Fibroblast of lung (primary cell): ENCODE measurements at regions not wholly inside any gene's neighbourhood (a gene's known extent, or its start where the extent isn't known, plus 50 kb on each side); places are given as distances from the start of the nearest gene placed in this dataset.

Experiments used
- DNase-seq, 2 donors: peaks; one replicate each; pipeline versions ENCODE4 v3.0.0 to v3.0.0-alpha.2; 2010; ENCODE audit warnings: low read depth in 2 of 2
- H2AFZ ChIP-seq: 2 replicates; pipeline ENCODE4 v1.5.1; 2012; ENCODE audit warnings: low read length, control low read depth, inconsistent platforms
- H3K27ac ChIP-seq: 2 replicates; pipeline ENCODE4 v1.5.1; 2011; ENCODE audit warnings: low read length, control low read depth; ENCODE audit not compliant: insufficient read depth
- H3K27me3 ChIP-seq: 2 replicates; pipeline ENCODE4 v1.5.1; 2011; ENCODE audit warnings: mild to moderate bottlenecking, low read length; ENCODE audit not compliant: control insufficient read depth, insufficient read depth
- H3K36me3 ChIP-seq: 2 replicates; pipeline ENCODE4 v1.5.1; 2011; ENCODE audit warnings: low read length; ENCODE audit not compliant: control insufficient read depth, insufficient read depth
- H3K4me1 ChIP-seq: 2 replicates; pipeline ENCODE4 v1.5.1; 2011; ENCODE audit warnings: low read length; ENCODE audit not compliant: control insufficient read depth, insufficient read depth; ENCODE audit errors: extremely low read depth
- H3K4me2 ChIP-seq: 2 replicates; pipeline ENCODE4 v1.5.1; 2011; ENCODE audit warnings: low read length, control low read depth; ENCODE audit not compliant: insufficient read depth; ENCODE audit errors: extremely low read depth
- H3K4me3 ChIP-seq, 4 experiments: fragments of 200-600 bp in 1 of 4; sonication (generic) in 1 of 4; replicated peaks in 1 of 4; 2 replicates each; pipeline ENCODE4 v1.5.1; 2011 to 2016; ENCODE audit warnings: low read length in 4 of 4, low read depth in 3 of 4, mild to moderate bottlenecking in 3 of 4, control low read depth in 2 of 4, inconsistent platforms in 1 of 4, mixed read lengths in 1 of 4; ENCODE audit not compliant: insufficient read depth in 1 of 4; ENCODE audit errors: control extremely low read depth in 1 of 4
- H3K79me2 ChIP-seq: 2 replicates; pipeline ENCODE4 v1.5.1; 2012; ENCODE audit warnings: mild to moderate bottlenecking, low read length, inconsistent platforms; ENCODE audit not compliant: control insufficient read depth, insufficient read depth
- H3K9ac ChIP-seq: 2 replicates; pipeline ENCODE4 v1.5.1; 2011; ENCODE audit warnings: mild to moderate bottlenecking, low read length, control low read depth; ENCODE audit not compliant: insufficient read depth
- H3K9me3 ChIP-seq: 2 replicates; pipeline ENCODE4 v1.5.1; 2012; ENCODE audit warnings: low read depth, low read length; ENCODE audit not compliant: control insufficient read depth, insufficient read depth
- H4K20me1 ChIP-seq: 2 replicates; pipeline ENCODE4 v1.5.1; 2011; ENCODE audit warnings: low read length; ENCODE audit not compliant: control insufficient read depth, insufficient read depth; ENCODE audit errors: extremely low read depth
- CTCF ChIP-seq, 2 donors: IDR thresholded peaks in 1 of 2; conservative IDR thresholded peaks in 1 of 2; 1 replicate in 1 of 2; 2 replicates in 1 of 2; pipeline ENCODE4 v1.5.1; 2011 to 2012; ENCODE audit warnings: low read length in 2 of 2, control low read depth in 1 of 2, inconsistent platforms in 1 of 2, low read depth in 1 of 2, mild to moderate bottlenecking in 1 of 2
- EZH2 ChIP-seq: IDR thresholded peaks from 2 replicates; pipeline ENCODE4 v1.5.1; 2012; ENCODE audit warnings: low read length, control low read depth, mild to moderate bottlenecking; ENCODE audit errors: missing control alignments

GRCh38 chr7:13414661-13415107, 574.8 kb downstream of the ETV1 start:
- TF ChIP-seq CTCF (conservative IDR thresholded peaks at IDR 0.05 in 1 of 2, IDR thresholded peaks at IDR 0.05 in 1 of 2; ENCODE audit: low read depth in 1 of 2, low read length in 2 of 2) (no peak), EZH2 (no peak)
- H4K20me1 ChIP-seq: no peaks in the 10 kb centered on the region
- H3K9ac ChIP-seq: no peak overlapping the region
- H3K27ac ChIP-seq: no peak overlapping the region
- no peak overlapping the region for H2AFZ ChIP-seq
- H3K79me2 ChIP-seq: no peaks in the 10 kb centered on the region
- no peaks in the 10 kb centered on the region for H3K27me3 ChIP-seq
- no peaks in the 10 kb centered on the region for H3K4me1 ChIP-seq
- no peaks in the 10 kb centered on the region for H3K36me3 ChIP-seq
- H3K9me3 ChIP-seq: no peaks in the 10 kb centered on the region
- DNase-seq: peak in 1 of 2 donors; percentile 62
- H3K4me2 ChIP-seq: no peak overlapping the region
- H3K4me3 ChIP-seq: no peak overlapping the region

GRCh38 chr7:13416071-13416470, 573.4 kb downstream of the ETV1 start:
- Histone ChIP-seq H3K4me3 (no peak overlapping the region), H3K4me2 (no peak overlapping the region), H3K79me2 (no peaks in the 10 kb centered on the region), H2AFZ (no peak overlapping the region), H3K9me3 (no peaks in the 10 kb centered on the region), H3K27me3 (no peaks in the 10 kb centered on the region), H4K20me1 (no peaks in the 10 kb centered on the region), H3K36me3 (no peaks in the 10 kb centered on the region), H3K27ac (no peak overlapping the region), H3K4me1 (no peaks in the 10 kb centered on the region), H3K9ac (no peak overlapping the region)
- DNase-seq: no peak
- TF ChIP-seq EZH2: no peak
- TF ChIP-seq CTCF (conservative IDR thresholded peaks at IDR 0.05 in 1 of 2, IDR thresholded peaks at IDR 0.05 in 1 of 2; ENCODE audit: low read depth in 1 of 2, low read length in 2 of 2): no peak

- no peaks in the 10 kb centered on the region for H4K20me1 ChIP-seq
- DNase-seq: no peak
- H3K79me2 ChIP-seq: no peaks in the 10 kb centered on the region
- no peak overlapping the region for H3K4me2 ChIP-seq
- H3K9me3 ChIP-seq: no peaks in the 10 kb centered on the region
- no peak overlapping the region for H3K4me3 ChIP-seq
- TF ChIP-seq CTCF (conservative IDR thresholded peaks at IDR 0.05 in 1 of 2, IDR thresholded peaks at IDR 0.05 in 1 of 2; ENCODE audit: low read depth in 1 of 2, low read length in 2 of 2): no peak
- no peak overlapping the region for H3K9ac ChIP-seq
- no peak overlapping the region for H2AFZ ChIP-seq
- H3K4me1 ChIP-seq: no peaks in the 10 kb centered on the region
- H3K36me3 ChIP-seq: no peaks in the 10 kb centered on the region
- no peaks in the 10 kb centered on the region for H3K27me3 ChIP-seq
- no peak overlapping the region for H3K27ac ChIP-seq
Observed at GRCh38 chr7:13416544-13416943, 572.9 kb downstream of the ETV1 start.
